GM23248 (cell line): ENCODE measurements at regions not wholly inside any gene's neighbourhood (a gene's known extent, or its start where the extent isn't known, plus 50 kb on each side); places are given as distances from the start of the nearest gene placed in this dataset.

Source experiments
- EZH2 ChIP-seq: fragments of 200-600 bp; sonication (generic); IDR thresholded peaks from 2 replicates; pipeline ENCODE4 v1.6.1; 2018; ENCODE audit warnings: antibody characterized with exemption, mild to moderate bottlenecking; ENCODE audit not compliant: insufficient read depth, poor library complexity, severe bottlenecking
- EZH2phosphoT487 ChIP-seq: fragments of 200-600 bp; sonication (generic); IDR thresholded peaks from 2 replicates; pipeline ENCODE4 v1.6.1; 2018; ENCODE audit warnings: antibody characterized with exemption, moderate library complexity, mild to moderate bottlenecking, low read depth; ENCODE audit not compliant: insufficient read depth

GRCh38 chr18:28804512-28805202, 627.7 kb upstream of the CDH2 start:
- TF ChIP-seq EZH2phosphoT487 (no peak), EZH2 (no peak)
